Gastrocnemius medialis (tissue), 4 donors: ENCODE measurements at regions not wholly inside any gene's neighbourhood (a gene's known extent, or its start where the extent isn't known, plus 50 kb on each side); places are given as distances from the start of the nearest gene placed in this dataset.

Source experiments
- POLR2A ChIP-seq, 2 donors: fragments of 450-650 bp; IDR thresholded peaks; one replicate each; pipeline ENCODE4 v1.6.1; 2017; ENCODE audit warnings: antibody characterized with exemption in 2 of 2, mild to moderate bottlenecking in 2 of 2, moderate library complexity in 2 of 2
- TF ChIP-seq, protein P1 (sequence below), 5 experiments: fragments of 450-650 bp in 3 of 5; fragments of 200-600 bp in 2 of 5; sonication (generic) in 2 of 5; IDR thresholded peaks in 4 of 5; conservative IDR thresholded peaks in 1 of 5; 1 replicate in 4 of 5; 2 replicates in 1 of 5; pipeline ENCODE4 v1.5.1; 2016 to 2019; ENCODE audit warnings: antibody characterized with exemption in 5 of 5, mild to moderate bottlenecking in 3 of 5, moderate library complexity in 3 of 5

DNA sequence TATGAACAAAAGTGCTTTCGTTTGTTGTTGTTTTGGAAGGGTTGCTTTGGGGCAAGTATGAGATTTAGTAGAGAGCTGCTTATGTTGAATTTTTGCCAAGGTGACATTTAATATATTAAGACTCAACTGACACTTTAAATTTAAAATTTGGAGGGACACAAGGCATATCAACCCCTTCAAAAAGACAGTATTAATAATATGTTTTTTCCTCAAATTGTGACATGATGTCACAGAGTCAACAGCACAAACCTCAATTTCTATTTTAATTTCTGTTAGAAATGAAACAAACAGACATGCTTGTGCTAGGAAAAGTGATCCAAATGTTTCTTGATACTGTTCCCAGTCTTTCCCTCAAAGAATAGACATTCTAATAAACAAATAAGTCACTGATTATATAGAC, 218.9 kb downstream of the CYRIA start:
- TF ChIP-seq POLR2A (IDR thresholded peaks at IDR 0.05), result no peak
- TF ChIP-seq, protein P1, sequence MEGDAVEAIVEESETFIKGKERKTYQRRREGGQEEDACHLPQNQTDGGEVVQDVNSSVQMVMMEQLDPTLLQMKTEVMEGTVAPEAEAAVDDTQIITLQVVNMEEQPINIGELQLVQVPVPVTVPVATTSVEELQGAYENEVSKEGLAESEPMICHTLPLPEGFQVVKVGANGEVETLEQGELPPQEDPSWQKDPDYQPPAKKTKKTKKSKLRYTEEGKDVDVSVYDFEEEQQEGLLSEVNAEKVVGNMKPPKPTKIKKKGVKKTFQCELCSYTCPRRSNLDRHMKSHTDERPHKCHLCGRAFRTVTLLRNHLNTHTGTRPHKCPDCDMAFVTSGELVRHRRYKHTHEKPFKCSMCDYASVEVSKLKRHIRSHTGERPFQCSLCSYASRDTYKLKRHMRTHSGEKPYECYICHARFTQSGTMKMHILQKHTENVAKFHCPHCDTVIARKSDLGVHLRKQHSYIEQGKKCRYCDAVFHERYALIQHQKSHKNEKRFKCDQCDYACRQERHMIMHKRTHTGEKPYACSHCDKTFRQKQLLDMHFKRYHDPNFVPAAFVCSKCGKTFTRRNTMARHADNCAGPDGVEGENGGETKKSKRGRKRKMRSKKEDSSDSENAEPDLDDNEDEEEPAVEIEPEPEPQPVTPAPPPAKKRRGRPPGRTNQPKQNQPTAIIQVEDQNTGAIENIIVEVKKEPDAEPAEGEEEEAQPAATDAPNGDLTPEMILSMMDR (IDR thresholded peaks at IDR 0.05 in 4 of 5, conservative IDR thresholded peaks at IDR 0.05 in 1 of 5), result no peak
